ENCODE measurements at regions not wholly inside any gene's neighbourhood (a gene's known extent, or its start where the extent isn't known, plus 50 kb on each side); places are given as distances from the start of the nearest gene placed in this dataset.

- TF ChIP-seq HNF4A (conservative IDR thresholded peaks at IDR 0.05) (no peak), RXRA (IDR thresholded peaks at IDR 0.05) (no peak), TAF1 (conservative IDR thresholded peaks at IDR 0.05) (no peak), FOXA1 (IDR thresholded peaks at IDR 0.05) (no peak), SP1 (IDR thresholded peaks at IDR 0.05) (no peak), NR2F2 (IDR thresholded peaks at IDR 0.05) (no peak), RAD21 (IDR thresholded peaks at IDR 0.05) (no peak), GABPA (IDR thresholded peaks at IDR 0.05 in 1 of 2, conservative IDR thresholded peaks at IDR 0.05 in 1 of 2) (no peak), JUND (IDR thresholded peaks at IDR 0.05) (no peak), HNF4G (IDR thresholded peaks at IDR 0.05) (no peak), FOXA2 (IDR thresholded peaks at IDR 0.05) (no peak), YY1 (IDR thresholded peaks at IDR 0.05) (no peak)
- TF ChIP-seq, protein P1, sequence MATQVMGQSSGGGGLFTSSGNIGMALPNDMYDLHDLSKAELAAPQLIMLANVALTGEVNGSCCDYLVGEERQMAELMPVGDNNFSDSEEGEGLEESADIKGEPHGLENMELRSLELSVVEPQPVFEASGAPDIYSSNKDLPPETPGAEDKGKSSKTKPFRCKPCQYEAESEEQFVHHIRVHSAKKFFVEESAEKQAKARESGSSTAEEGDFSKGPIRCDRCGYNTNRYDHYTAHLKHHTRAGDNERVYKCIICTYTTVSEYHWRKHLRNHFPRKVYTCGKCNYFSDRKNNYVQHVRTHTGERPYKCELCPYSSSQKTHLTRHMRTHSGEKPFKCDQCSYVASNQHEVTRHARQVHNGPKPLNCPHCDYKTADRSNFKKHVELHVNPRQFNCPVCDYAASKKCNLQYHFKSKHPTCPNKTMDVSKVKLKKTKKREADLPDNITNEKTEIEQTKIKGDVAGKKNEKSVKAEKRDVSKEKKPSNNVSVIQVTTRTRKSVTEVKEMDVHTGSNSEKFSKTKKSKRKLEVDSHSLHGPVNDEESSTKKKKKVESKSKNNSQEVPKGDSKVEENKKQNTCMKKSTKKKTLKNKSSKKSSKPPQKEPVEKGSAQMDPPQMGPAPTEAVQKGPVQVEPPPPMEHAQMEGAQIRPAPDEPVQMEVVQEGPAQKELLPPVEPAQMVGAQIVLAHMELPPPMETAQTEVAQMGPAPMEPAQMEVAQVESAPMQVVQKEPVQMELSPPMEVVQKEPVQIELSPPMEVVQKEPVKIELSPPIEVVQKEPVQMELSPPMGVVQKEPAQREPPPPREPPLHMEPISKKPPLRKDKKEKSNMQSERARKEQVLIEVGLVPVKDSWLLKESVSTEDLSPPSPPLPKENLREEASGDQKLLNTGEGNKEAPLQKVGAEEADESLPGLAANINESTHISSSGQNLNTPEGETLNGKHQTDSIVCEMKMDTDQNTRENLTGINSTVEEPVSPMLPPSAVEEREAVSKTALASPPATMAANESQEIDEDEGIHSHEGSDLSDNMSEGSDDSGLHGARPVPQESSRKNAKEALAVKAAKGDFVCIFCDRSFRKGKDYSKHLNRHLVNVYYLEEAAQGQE (IDR thresholded peaks at IDR 0.05): no peak
- TF ChIP-seq, protein P2, sequence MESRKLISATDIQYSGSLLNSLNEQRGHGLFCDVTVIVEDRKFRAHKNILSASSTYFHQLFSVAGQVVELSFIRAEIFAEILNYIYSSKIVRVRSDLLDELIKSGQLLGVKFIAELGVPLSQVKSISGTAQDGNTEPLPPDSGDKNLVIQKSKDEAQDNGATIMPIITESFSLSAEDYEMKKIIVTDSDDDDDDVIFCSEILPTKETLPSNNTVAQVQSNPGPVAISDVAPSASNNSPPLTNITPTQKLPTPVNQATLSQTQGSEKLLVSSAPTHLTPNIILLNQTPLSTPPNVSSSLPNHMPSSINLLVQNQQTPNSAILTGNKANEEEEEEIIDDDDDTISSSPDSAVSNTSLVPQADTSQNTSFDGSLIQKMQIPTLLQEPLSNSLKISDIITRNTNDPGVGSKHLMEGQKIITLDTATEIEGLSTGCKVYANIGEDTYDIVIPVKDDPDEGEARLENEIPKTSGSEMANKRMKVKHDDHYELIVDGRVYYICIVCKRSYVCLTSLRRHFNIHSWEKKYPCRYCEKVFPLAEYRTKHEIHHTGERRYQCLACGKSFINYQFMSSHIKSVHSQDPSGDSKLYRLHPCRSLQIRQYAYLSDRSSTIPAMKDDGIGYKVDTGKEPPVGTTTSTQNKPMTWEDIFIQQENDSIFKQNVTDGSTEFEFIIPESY (IDR thresholded peaks at IDR 0.05): no peak
- TF ChIP-seq, protein P3, sequence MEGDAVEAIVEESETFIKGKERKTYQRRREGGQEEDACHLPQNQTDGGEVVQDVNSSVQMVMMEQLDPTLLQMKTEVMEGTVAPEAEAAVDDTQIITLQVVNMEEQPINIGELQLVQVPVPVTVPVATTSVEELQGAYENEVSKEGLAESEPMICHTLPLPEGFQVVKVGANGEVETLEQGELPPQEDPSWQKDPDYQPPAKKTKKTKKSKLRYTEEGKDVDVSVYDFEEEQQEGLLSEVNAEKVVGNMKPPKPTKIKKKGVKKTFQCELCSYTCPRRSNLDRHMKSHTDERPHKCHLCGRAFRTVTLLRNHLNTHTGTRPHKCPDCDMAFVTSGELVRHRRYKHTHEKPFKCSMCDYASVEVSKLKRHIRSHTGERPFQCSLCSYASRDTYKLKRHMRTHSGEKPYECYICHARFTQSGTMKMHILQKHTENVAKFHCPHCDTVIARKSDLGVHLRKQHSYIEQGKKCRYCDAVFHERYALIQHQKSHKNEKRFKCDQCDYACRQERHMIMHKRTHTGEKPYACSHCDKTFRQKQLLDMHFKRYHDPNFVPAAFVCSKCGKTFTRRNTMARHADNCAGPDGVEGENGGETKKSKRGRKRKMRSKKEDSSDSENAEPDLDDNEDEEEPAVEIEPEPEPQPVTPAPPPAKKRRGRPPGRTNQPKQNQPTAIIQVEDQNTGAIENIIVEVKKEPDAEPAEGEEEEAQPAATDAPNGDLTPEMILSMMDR (IDR thresholded peaks at IDR 0.05; ENCODE audit: low read depth, low read length, missing input control): no peak
- Histone ChIP-seq H3K36me3 (ENCODE audit: control insufficient read depth in 4 of 4, insufficient read depth in 3 of 4, low read depth in 1 of 4, low read length in 3 of 4) (no peaks in the 10 kb centered on the region), H3K9me3 (ENCODE audit: control insufficient read depth in 4 of 4, low read length in 3 of 4) (peaks cover 0 to 3% (median 2%) of the 10 kb centered on the region in 4 donors), H3K27ac (ENCODE audit: low read depth in 1 of 2, low read length in 2 of 2) (no peak overlapping the region), H3K4me3 (ENCODE audit: low read depth in 1 of 3, low read length in 3 of 3) (no peak overlapping the region), H3K27me3 (ENCODE audit: control insufficient read depth in 4 of 4, insufficient read depth in 4 of 4, low read length in 3 of 4) (no peaks in the 10 kb centered on the region), H3K9ac (ENCODE audit: low read depth in 1 of 2, low read length in 2 of 2) (no peak overlapping the region), H3K4me1 (ENCODE audit: control insufficient read depth in 4 of 4, insufficient read depth in 4 of 4, low read length in 3 of 4) (no peaks in the 10 kb centered on the region)
- 83% methylated on average over 1 of the region's 1 CpG for WGBS
- DNase-seq (ENCODE audit: low spot score): no peak
These were observed 758.1 kb downstream of the MED13L start for GRCh38 chr12:115519359-115519758.

GRCh38 chr12:115517913-115518312, 759.6 kb downstream of the MED13L start:
- Histone ChIP-seq H3K9me3 (ENCODE audit: control insufficient read depth in 4 of 4, low read length in 3 of 4) (peaks cover 0 to 5% (median 3%) of the 10 kb centered on the region in 4 donors), H3K4me1 (ENCODE audit: control insufficient read depth in 4 of 4, insufficient read depth in 4 of 4, low read length in 3 of 4) (no peaks in the 10 kb centered on the region), H3K27me3 (ENCODE audit: control insufficient read depth in 4 of 4, insufficient read depth in 4 of 4, low read length in 3 of 4) (no peaks in the 10 kb centered on the region), H3K27ac (ENCODE audit: low read depth in 1 of 2, low read length in 2 of 2) (no peak overlapping the region), H3K36me3 (ENCODE audit: control insufficient read depth in 4 of 4, insufficient read depth in 3 of 4, low read depth in 1 of 4, low read length in 3 of 4) (no peaks in the 10 kb centered on the region), H3K9ac (ENCODE audit: low read depth in 1 of 2, low read length in 2 of 2) (no peak overlapping the region), H3K4me3 (ENCODE audit: low read depth in 1 of 3, low read length in 3 of 3) (no peak overlapping the region)
- 94% methylated on average over 4 of the region's 4 CpGs for WGBS
- no peak for DNase-seq (ENCODE audit: low spot score)
- TF ChIP-seq FOXA1 (IDR thresholded peaks at IDR 0.05) (no peak), GABPA (IDR thresholded peaks at IDR 0.05 in 1 of 2, conservative IDR thresholded peaks at IDR 0.05 in 1 of 2) (no peak), RXRA (IDR thresholded peaks at IDR 0.05) (no peak), YY1 (IDR thresholded peaks at IDR 0.05) (no peak), NR2F2 (IDR thresholded peaks at IDR 0.05) (no peak), MAX (IDR thresholded peaks at IDR 0.05) (no peak)

Measured in liver (tissue), 8 donors.